Muscle layer of duodenum (tissue), 2 donors: ENCODE measurements at regions not wholly inside any gene's neighbourhood (a gene's known extent, or its start where the extent isn't known, plus 50 kb on each side); places are given as distances from the start of the nearest gene placed in this dataset.

ENCODE experiments used
- H3K27ac ChIP-seq: one replicate; pipeline ENCODE4 v1.7.0; 2013; ENCODE audit warnings: mild to moderate bottlenecking, low read length
- H3K27me3 ChIP-seq: one replicate; pipeline ENCODE4 v1.7.0; 2013; ENCODE audit warnings: low read depth, mild to moderate bottlenecking, control low read depth, low read length
- H3K36me3 ChIP-seq, 2 donors: one replicate each; pipeline ENCODE4 v1.7.0; 2013; ENCODE audit warnings: low read length in 2 of 2, control low read depth in 1 of 2, mild to moderate bottlenecking in 1 of 2; ENCODE audit not compliant: insufficient read depth in 2 of 2, control insufficient read depth in 1 of 2
- H3K4me1 ChIP-seq, 2 donors: one replicate each; pipeline ENCODE4 v1.7.0; 2013; ENCODE audit warnings: low read length in 2 of 2, mild to moderate bottlenecking in 2 of 2, control low read depth in 1 of 2, moderate library complexity in 1 of 2; ENCODE audit not compliant: insufficient read depth in 2 of 2, control insufficient read depth in 1 of 2
- H3K4me3 ChIP-seq, 2 donors: one replicate each; pipeline ENCODE4 v1.7.0; 2013; ENCODE audit warnings: low read length in 2 of 2, low read depth in 1 of 2, mild to moderate bottlenecking in 1 of 2
- H3K9me3 ChIP-seq, 2 donors: one replicate each; pipeline ENCODE4 v1.7.0; 2013; ENCODE audit warnings: low read length in 2 of 2, control low read depth in 1 of 2, mild to moderate bottlenecking in 1 of 2; ENCODE audit not compliant: control insufficient read depth in 1 of 2
- donor health status: healthy.

- Histone ChIP-seq H3K36me3 (no peaks in the 10 kb centered on the region), H3K9me3 (no peaks in the 10 kb centered on the region), H3K27me3 (no peaks in the 10 kb centered on the region), H3K4me3 (no peak overlapping the region), H3K4me1 (no peaks in the 10 kb centered on the region), H3K27ac (no peak overlapping the region)
Observed at GRCh38 chr15:91498046-91498748, 355.3 kb upstream of the SLCO3A1 start.

DNA sequence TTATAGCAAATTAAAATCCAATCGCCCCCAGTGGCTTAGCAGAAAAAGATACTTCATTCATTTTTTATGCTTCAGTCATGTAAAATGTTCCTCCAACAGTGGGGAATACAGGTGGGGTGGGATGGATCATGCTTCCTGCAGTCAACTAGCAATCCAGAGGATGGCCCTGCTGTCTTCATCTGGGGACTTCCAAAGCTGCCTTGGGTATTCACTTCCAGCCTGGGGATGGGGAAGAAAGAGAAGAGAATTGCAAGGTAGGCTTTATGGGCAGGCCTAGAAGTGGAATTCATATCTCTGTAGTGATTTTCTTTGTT is 354.8 kb upstream of the SLCO3A1 start:
- Histone ChIP-seq H3K36me3 (no peaks in the 10 kb centered on the region), H3K4me3 (no peak overlapping the region), H3K27me3 (no peaks in the 10 kb centered on the region), H3K9me3 (no peaks in the 10 kb centered on the region), H3K27ac (no peak overlapping the region), H3K4me1 (no peaks in the 10 kb centered on the region)

GRCh38 chr15:91499774-91500383 is 353.6 kb upstream of the SLCO3A1 start:
- H3K4me3 ChIP-seq: no peak overlapping the region
- H3K27me3 ChIP-seq: no peaks in the 10 kb centered on the region
- H3K27ac ChIP-seq: no peak overlapping the region
- no peaks in the 10 kb centered on the region for H3K4me1 ChIP-seq
- no peaks in the 10 kb centered on the region for H3K36me3 ChIP-seq
- no peaks in the 10 kb centered on the region for H3K9me3 ChIP-seq

GRCh38 chr15:91508633-91509032 is 344.9 kb upstream of the SLCO3A1 start:
- Histone ChIP-seq H3K4me1 (no peaks in the 10 kb centered on the region), H3K9me3 (no peaks in the 10 kb centered on the region), H3K4me3 (no peak overlapping the region), H3K36me3 (no peaks in the 10 kb centered on the region), H3K27me3 (no peaks in the 10 kb centered on the region), H3K27ac (no peak overlapping the region)

DNA sequence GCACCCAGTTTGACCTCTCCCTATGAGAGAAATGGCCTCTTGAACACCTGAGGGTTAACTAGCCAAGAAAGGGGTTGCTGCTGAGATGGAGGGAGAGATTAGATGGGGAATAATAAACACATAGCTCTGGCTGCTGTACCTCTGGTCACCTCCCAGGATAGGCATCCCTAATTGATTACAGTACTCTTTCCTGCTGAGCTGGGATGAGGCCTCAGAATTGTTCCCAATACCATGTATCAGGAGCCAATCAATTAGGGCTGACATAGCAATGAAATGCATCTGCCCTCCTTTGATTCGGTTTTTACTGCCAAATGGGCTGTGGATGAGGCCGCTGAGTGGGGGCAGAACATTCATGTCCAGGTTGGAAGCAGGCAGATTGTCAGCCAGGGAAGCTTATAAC is 339.4 kb upstream of the SLCO3A1 start:
- H3K36me3 ChIP-seq: no peaks in the 10 kb centered on the region
- H3K27ac ChIP-seq: no peak overlapping the region
- no peaks in the 10 kb centered on the region for H3K9me3 ChIP-seq
- H3K4me3 ChIP-seq: no peak overlapping the region
- no peaks in the 10 kb centered on the region for H3K27me3 ChIP-seq
- H3K4me1 ChIP-seq: no peaks in the 10 kb centered on the region

- Histone ChIP-seq H3K27me3 (no peaks in the 10 kb centered on the region), H3K27ac (no peak overlapping the region), H3K4me3 (no peak overlapping the region), H3K9me3 (no peaks in the 10 kb centered on the region), H3K36me3 (no peaks in the 10 kb centered on the region), H3K4me1 (no peaks in the 10 kb centered on the region)
Observed at GRCh38 chr15:91515188-91515754, 338.2 kb upstream of the SLCO3A1 start.

DNA sequence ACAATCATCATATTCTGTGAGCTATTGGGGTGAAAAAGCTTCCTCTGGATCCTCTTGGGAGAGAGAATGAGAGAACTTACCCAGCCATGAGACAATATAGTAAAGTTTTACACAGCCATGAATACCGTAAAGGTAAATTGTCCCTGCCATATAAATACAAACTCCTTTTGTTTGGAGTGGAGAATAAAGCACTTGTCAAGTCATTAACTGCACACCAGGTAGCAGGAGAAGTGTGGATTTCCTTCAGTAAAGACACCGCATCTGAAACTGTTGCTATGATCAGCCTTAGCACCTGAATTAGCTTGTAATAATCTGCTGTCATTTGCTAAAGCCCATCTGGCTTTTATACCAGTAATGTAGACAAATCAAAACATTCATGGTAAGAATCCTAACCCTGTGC is 336.6 kb upstream of the SLCO3A1 start:
- Histone ChIP-seq H3K27me3 (no peaks in the 10 kb centered on the region), H3K9me3 (no peaks in the 10 kb centered on the region), H3K4me3 (no peak overlapping the region), H3K4me1 (no peaks in the 10 kb centered on the region), H3K27ac (no peak overlapping the region), H3K36me3 (no peaks in the 10 kb centered on the region)

GRCh38 chr15:91517491-91518200 is 335.9 kb upstream of the SLCO3A1 start:
- Histone ChIP-seq H3K27me3 (no peaks in the 10 kb centered on the region), H3K4me3 (no peak overlapping the region), H3K9me3 (no peaks in the 10 kb centered on the region), H3K36me3 (no peaks in the 10 kb centered on the region), H3K4me1 (no peaks in the 10 kb centered on the region), H3K27ac (no peak overlapping the region)

DNA sequence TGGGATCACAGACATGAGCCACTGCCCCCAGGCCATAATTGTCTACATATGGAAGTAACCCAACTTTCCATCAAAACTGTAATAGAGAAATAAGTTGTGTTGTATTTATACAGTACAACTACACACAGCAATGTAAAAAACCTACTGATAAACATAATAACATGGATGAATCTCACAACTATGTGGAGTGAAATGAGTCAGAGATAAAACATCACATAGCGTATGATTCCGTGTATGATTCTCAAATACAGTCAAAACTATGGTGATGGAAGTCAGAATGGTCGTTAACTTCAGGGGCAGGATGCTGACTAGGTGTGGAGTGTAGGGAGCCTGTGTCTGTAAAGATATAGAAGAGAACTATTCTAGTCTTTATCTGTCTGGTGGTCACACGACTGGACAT is 332.7 kb upstream of the SLCO3A1 start:
- Histone ChIP-seq H3K27me3 (no peaks in the 10 kb centered on the region), H3K36me3 (no peaks in the 10 kb centered on the region), H3K9me3 (no peaks in the 10 kb centered on the region), H3K4me3 (no peak overlapping the region), H3K27ac (no peak overlapping the region), H3K4me1 (no peaks in the 10 kb centered on the region)

- no peaks in the 10 kb centered on the region for H3K27me3 ChIP-seq
- H3K4me3 ChIP-seq: no peak overlapping the region
- no peak overlapping the region for H3K27ac ChIP-seq
- H3K4me1 ChIP-seq: no peaks in the 10 kb centered on the region
- H3K36me3 ChIP-seq: no peaks in the 10 kb centered on the region
- no peaks in the 10 kb centered on the region for H3K9me3 ChIP-seq
Observed at GRCh38 chr15:91521548-91521947, 332.0 kb upstream of the SLCO3A1 start.

GRCh38 chr15:91521996-91522395 is 331.5 kb upstream of the SLCO3A1 start:
- H3K36me3 ChIP-seq: no peaks in the 10 kb centered on the region
- no peak overlapping the region for H3K4me3 ChIP-seq
- H3K27me3 ChIP-seq: no peaks in the 10 kb centered on the region
- H3K4me1 ChIP-seq: no peaks in the 10 kb centered on the region
- H3K9me3 ChIP-seq: no peaks in the 10 kb centered on the region
- H3K27ac ChIP-seq: no peak overlapping the region
